ENCODE measurements at regions not wholly inside any gene's neighbourhood (a gene's known extent, or its start where the extent isn't known, plus 50 kb on each side); places are given as distances from the start of the nearest gene placed in this dataset.

- TF ChIP-seq ATF6 (CRISPR knock-in tag; IDR thresholded peaks at IDR 0.05) (no peak), GABPB1 (CRISPR knock-in tag; IDR thresholded peaks at IDR 0.05) (no peak)
These were observed 103.8 kb upstream of the PRR20G start for GRCh38 chr3:127391436-127392155.

Measured in WTC11 (cell line).